Skin of body (tissue), 1 donor: ENCODE measurements at regions not wholly inside any gene's neighbourhood (a gene's known extent, or its start where the extent isn't known, plus 50 kb on each side); places are given as distances from the start of the nearest gene placed in this dataset.
"Not testable (repeated sequence)": the region's sequence is repeated elsewhere in the genome, so short reads cannot be mapped to it uniquely, and the experiment has no call there.

ENCODE experiments used
- DNase-seq: peaks from one replicate; lab custom pipeline; 2025; lab: John Stamatoyannopoulos, UW

- DNase-seq, result no peak
Observed at GRCh38 chr14:83874662-83875061, 1655.3 kb upstream of the FLRT2 start.

DNA sequence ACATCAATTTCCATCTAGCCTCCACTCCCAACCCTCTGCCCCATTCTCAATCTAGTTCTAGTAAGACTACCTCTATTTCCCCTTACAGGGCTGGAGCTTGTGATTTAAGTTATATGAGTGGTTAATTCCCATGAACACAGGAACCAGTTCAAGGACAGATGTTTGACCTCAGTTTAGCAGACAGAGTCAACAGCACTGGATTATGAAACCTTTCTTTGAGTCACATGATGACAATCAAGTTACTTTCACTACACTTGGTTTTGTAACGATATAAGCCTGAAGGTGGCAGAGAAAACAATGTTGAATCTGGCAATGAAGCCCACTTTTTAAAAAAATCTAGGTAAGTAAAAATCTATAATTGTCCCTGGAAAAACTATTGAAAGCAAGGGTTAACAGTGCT, 1646.2 kb upstream of the FLRT2 start:
- no peak for DNase-seq

DNA sequence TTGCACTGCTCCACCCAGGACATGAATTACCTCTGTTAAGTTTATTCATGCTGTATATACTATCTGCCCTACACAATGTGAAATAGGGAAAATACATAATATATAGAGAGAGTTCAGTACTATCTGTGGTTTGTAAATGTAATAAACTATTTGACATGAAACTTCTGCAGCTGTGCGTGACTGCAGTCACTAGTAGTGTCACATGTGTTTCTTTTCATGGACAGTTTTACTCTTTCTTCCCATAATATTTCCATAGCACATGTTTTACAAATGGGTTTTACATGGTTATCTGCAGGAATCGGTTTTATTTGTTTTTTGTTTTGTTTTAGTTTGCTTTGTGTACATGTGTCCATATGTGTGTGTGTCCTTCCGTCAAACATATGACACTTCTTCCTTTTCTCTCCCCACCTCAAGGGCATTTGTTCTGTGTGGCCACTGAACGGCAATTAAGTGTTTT, 1644.1 kb upstream of the FLRT2 start:
- DNase-seq, result no peak

GRCh38 chr14:83887866-83888265, 1642.1 kb upstream of the FLRT2 start:
- no peak for DNase-seq

- no peak for DNase-seq
Observed at GRCh38 chr14:83893447-83893846, 1636.5 kb upstream of the FLRT2 start.

DNA sequence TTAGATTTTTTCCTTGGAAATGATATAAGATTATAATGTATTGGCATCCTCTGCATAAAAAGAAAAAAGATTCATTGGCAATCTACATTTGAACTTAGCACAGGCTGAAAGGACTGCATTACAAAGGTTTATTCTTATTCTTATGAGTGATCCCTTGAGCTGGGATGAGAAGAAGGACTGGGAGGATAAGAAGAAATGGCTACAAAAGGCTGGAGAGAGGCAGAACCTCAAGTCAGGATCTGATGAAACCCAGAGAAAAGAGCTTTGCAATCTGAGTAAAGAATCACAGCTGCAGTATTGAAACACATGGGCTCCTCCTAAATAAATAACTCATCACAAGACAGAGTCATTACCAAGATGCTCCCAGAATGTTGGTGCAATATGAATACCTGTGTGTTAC, 1635.4 kb upstream of the FLRT2 start:
- no peak for DNase-seq

GRCh38 chr14:83898558-83898957, 1631.4 kb upstream of the FLRT2 start:
- DNase-seq, result not testable (repeated sequence)

- no peak for DNase-seq
Observed at GRCh38 chr14:83899706-83900105, 1630.2 kb upstream of the FLRT2 start.

GRCh38 chr14:83905157-83905556, 1624.8 kb upstream of the FLRT2 start:
- DNase-seq, result no peak

DNA sequence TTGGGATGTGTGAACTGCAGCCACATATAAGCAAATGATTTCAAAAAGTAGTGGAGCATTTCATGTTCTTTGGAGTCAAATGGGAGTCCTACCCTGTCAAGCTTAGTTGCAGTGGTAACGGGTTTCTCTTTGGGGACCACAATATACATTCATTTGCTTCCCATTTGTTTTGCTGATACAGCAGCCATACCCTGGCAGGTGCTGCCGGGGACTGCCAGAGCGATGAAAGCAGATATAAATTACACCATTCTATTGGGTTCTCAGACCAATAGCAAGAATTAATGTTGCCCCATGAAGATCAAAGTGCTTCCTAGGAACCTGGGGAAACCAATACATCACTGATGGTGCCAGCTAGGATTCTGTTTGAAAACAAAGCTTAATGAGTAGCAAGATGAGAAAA, 1621.5 kb upstream of the FLRT2 start:
- DNase-seq, result no peak

DNA sequence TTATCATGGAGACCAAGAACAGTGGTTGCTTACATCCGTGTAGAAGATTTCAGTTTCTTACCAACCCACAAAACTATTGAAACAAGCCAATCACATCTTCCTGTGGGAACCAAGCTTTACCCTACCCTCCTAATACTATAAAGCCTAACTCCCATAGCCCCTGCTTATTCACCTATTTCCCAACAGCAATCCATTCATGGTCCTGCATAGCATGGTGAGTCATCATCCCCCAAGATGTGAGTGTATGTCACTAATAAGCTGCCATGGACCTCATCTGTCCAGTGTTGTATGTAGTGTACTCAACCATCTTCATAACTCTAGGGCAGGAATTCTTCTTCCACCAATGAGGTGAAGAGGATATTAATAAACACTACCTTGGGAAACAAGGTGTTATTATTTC, 1620.4 kb upstream of the FLRT2 start:
- no peak for DNase-seq

GRCh38 chr14:83912032-83912642, 1617.8 kb upstream of the FLRT2 start:
- no peak for DNase-seq

- DNase-seq, result no peak
Observed at GRCh38 chr14:83913476-83913875, 1616.5 kb upstream of the FLRT2 start.

DNA sequence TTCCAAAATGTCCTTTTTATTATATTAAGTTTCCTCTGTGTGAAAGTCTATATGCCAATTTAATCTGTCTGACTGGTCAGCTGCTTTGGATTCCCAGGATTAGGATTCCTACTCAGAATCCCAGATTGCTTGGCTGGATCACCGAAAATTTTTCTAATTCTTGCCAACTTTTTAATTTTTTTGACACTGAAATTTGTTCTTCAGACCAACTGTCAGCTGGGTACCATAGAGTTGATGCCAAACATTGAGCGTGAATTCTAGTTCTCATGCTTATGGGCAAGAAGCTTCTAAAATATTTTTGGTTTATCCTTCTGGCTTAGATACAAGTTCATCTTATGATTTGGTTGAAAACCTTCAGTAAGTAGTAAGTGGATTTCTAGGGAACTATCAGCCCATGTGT, 1611.4 kb upstream of the FLRT2 start:
- DNase-seq, result no peak

GRCh38 chr14:83919675-83920074, 1610.3 kb upstream of the FLRT2 start:
- not testable (repeated sequence) for DNase-seq

DNA sequence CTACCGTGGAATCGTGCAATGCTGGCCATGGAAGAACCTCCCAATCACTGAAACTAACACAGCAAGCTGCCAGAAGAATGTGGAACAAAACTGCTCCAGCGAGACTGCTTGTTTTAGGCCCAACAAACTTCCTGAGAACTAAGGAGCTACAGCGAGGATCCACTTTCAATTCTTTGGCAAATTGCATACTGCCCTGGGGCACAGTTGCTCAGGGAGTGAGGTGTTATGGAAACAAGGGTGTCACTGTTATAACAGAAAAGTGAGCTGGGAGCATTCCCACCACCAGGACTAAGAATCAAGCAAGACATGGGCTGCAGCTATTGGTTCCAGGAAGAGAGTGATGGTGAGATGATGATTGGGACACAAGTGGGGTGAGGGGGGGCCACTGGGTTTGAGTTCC, 1606.1 kb upstream of the FLRT2 start:
- DNase-seq, result no peak

GRCh38 chr14:83924259-83924658, 1605.7 kb upstream of the FLRT2 start:
- DNase-seq, result no peak

GRCh38 chr14:83940253-83940652, 1589.7 kb upstream of the FLRT2 start:
- no peak for DNase-seq

DNA sequence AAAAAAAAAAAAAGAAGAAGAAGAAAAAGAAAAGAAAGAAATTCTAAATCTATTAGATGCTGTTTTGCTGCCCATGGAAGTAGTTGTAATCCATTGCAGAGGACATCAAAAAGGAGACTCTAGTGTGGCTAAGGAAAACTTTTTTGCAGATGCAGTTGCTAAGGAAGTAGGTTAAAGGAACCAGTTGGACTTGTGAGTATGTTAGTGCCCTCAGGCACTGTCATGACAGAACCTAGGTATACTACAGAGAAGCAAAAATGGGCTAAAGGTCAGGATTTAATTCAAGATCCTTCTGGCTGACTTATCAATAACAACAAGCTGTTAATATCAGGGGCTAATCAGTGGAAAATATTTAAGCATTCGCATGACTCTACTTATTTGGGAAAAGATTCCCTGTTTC, 1571.6 kb upstream of the FLRT2 start:
- no peak for DNase-seq

- DNase-seq, result no peak
Observed at GRCh38 chr14:83960832-83961512, 1569.0 kb upstream of the FLRT2 start.

- DNase-seq, result no peak
Observed at GRCh38 chr14:83969998-83970397, 1559.9 kb upstream of the FLRT2 start.

- DNase-seq, result no peak
Observed at GRCh38 chr14:83972631-83973030, 1557.3 kb upstream of the FLRT2 start.

- DNase-seq, result no peak
Observed at GRCh38 chr14:83974647-83975163, 1555.2 kb upstream of the FLRT2 start.
